SK-N-SH treated with all-trans-retinoic acid at 6 μM for 48 hours (cell line): ENCODE measurements at regions not wholly inside any gene's neighbourhood (a gene's known extent, or its start where the extent isn't known, plus 50 kb on each side); places are given as distances from the start of the nearest gene placed in this dataset.
"Not testable (repeated sequence)": the region's sequence is repeated elsewhere in the genome, so short reads cannot be mapped to it uniquely, and the experiment has no call there.

Experiments
- CREB5 ChIP-seq: fragments of 250-450 bp; sonication (Bioruptor Pico); IDR thresholded peaks from 2 replicates; pipeline ENCODE4 v1.5.1; 2020; ENCODE audit warnings: low read depth, mild to moderate bottlenecking, moderate library complexity
- PATZ1 ChIP-seq: fragments of 250-450 bp; sonication (Bioruptor Pico); IDR thresholded peaks from 2 replicates; pipeline ENCODE4 v1.8.0; 2020; ENCODE audit warnings: mild to moderate bottlenecking, moderate library complexity, borderline replicate concordance
- TOX ChIP-seq: fragments of 250-450 bp; sonication (Bioruptor Pico); IDR thresholded peaks from 2 replicates; pipeline ENCODE4 v1.8.0; 2021; ENCODE audit warnings: mild to moderate bottlenecking, moderate library complexity, borderline replicate concordance

- TF ChIP-seq CREB5, PATZ1, TOX (CRISPR knock-in tag): not testable (repeated sequence)
Observed at GRCh38 chr14:19303844-19304243, 130.3 kb downstream of the POTEG start.
